VCaP (cell line): ENCODE measurements at regions not wholly inside any gene's neighbourhood (a gene's known extent, or its start where the extent isn't known, plus 50 kb on each side); places are given as distances from the start of the nearest gene placed in this dataset.
"Not testable (repeated sequence)": the region's sequence is repeated elsewhere in the genome, so short reads cannot be mapped to it uniquely, and the experiment has no call there.

Source experiments
- H3K27ac ChIP-seq: fragments of 450-650 bp; 2 replicates; pipeline ENCODE4 v1.5.1; 2017
- TF ChIP-seq, protein P1 (sequence below): fragments of 450-650 bp; conservative IDR thresholded peaks from 2 replicates; pipeline ENCODE4 v1.5.1; 2017; ENCODE audit warnings: mild to moderate bottlenecking, moderate library complexity

DNA sequence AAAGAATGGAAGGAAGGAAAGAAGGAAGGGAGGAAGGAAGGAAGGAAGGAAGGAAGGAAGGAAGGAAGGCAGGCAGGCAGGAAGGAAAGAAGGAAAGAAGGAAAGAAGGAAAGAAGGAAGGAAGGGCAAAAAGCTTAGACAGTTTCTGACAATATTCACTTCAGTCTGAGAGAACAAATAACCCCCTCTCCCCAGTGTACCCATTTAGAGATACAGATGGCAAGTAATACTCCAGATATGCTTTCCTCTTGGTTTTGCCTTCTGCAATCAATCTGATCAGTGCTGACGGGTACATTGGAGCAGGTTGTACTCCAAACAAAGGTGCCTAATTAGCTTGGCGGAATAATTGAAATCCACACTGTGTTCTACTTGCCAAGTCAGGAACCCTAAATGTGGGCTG lies 534.6 kb upstream of the TMEFF2 start:
- no peak overlapping the region for H3K27ac ChIP-seq
- TF ChIP-seq, protein P1, sequence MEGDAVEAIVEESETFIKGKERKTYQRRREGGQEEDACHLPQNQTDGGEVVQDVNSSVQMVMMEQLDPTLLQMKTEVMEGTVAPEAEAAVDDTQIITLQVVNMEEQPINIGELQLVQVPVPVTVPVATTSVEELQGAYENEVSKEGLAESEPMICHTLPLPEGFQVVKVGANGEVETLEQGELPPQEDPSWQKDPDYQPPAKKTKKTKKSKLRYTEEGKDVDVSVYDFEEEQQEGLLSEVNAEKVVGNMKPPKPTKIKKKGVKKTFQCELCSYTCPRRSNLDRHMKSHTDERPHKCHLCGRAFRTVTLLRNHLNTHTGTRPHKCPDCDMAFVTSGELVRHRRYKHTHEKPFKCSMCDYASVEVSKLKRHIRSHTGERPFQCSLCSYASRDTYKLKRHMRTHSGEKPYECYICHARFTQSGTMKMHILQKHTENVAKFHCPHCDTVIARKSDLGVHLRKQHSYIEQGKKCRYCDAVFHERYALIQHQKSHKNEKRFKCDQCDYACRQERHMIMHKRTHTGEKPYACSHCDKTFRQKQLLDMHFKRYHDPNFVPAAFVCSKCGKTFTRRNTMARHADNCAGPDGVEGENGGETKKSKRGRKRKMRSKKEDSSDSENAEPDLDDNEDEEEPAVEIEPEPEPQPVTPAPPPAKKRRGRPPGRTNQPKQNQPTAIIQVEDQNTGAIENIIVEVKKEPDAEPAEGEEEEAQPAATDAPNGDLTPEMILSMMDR: no peak

DNA sequence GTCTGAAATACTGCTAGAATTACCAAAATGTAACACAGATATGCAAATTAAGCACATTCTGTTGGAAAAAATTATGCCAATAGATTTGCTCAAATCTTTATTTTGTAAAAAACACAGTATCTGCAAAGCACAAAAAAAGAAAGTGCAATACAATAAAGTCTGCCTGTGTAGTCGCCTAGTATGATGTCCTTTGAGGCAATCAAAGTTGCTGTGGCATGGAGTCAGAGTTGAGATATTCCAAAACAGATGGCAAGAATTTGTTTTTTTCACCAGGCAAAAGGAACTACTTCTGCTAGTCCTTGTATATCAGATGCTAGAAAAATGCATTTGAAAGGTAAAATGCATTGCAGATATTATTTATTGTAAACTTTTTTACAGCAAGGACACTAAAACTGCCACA lies 531.3 kb upstream of the TMEFF2 start:
- H3K27ac ChIP-seq: no peak overlapping the region
- TF ChIP-seq, protein P1: no peak

DNA sequence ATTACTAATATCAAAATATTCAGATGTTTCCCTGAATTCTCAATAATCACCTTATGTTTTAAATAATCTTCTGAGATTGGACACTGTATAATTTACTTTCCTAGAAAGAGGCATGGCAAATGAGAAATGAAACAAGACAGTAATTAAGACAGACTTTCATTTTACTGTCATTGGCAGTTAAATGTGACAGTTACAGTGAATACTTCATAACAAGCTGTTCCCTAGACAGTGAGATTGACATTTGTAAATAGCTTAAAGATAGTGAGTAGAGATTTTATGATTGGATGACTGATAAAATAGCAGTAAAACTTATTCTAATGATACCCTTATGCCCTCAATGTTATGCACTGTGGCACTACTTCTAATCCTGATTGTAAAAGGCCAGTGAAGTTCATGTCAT lies 524.9 kb upstream of the TMEFF2 start:
- TF ChIP-seq, protein P1: no peak
- peak overlapping the region; percentile 20; the same call in 1 of the 2 replicates for H3K27ac ChIP-seq

DNA sequence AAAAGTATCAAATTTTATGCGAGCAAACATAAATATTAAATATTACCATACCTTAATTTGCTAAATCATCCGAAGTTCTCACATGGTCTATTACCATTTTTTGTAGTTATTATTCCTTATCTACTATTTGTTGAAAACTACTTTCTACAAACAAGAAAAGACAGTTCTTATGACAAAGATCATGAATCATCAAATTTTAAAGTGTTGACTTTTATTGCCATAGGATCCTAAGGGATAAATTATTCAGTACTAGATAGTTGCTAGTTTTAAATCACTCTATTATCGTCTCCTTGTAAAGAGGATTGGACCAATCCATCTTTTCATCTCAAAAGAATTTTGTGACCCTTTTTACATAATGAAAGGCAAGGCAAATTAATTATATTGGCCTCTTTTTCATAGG lies 523.6 kb upstream of the TMEFF2 start:
- H3K27ac ChIP-seq: no peak overlapping the region
- TF ChIP-seq, protein P1: no peak

DNA sequence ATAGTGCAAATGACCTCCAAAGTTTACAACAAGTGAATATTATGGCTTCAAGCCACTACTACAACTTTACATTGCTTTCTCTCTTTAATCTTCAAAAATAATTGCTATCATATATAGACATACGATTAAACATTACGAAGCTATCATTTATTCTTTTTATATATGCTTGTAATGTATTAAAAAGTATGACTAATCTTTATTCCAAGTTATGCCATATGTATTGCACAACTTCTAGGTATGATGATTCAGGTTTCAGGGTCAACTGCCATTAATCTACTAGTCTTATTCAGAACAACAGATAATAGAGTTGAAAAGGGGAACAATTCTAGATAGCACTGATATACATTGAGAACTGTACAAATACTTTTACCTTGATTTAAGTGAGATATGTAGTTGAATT lies 506.2 kb upstream of the TMEFF2 start:
- no peak overlapping the region for H3K27ac ChIP-seq
- TF ChIP-seq, protein P1: no peak

DNA sequence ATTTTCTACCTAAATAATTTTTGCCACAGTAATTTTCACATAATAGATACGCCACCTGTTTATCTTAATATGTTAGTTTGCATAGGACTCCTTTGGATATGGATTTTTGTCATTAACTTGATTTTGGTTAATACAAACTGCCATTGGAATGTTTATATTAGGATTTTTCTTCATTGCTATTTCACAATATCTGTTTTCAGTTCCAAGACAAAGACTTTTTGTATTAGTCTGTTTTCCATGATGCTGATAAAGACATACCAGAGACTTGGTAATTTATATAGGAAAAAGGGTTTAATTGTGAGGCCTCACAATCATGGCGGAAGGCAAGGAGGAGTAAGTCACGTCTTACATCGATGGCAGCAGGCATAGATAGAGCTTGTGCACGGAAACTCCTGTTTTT lies 503.1 kb upstream of the TMEFF2 start:
- H3K27ac ChIP-seq: no peak overlapping the region
- TF ChIP-seq, protein P1: no peak

DNA sequence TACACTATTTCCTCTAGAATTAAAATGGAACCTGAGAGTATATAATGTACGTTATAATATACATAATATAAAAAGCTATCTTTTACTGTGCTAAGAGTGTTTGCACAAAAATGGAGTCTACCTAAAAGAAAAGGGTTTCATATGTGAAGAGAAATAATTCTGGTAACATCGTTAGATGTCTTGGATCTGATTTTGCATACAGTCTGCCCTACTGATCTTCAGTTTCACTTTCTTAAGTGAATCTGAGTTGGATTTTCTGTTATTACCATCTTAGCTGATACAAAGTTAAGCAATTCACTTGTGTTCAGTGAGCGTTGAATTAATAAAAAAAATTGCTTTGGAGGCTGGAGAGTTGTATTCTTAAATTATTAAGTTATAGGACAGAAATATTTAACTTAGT lies 502.1 kb upstream of the TMEFF2 start:
- H3K27ac ChIP-seq: no peak overlapping the region
- TF ChIP-seq, protein P1: no peak

DNA sequence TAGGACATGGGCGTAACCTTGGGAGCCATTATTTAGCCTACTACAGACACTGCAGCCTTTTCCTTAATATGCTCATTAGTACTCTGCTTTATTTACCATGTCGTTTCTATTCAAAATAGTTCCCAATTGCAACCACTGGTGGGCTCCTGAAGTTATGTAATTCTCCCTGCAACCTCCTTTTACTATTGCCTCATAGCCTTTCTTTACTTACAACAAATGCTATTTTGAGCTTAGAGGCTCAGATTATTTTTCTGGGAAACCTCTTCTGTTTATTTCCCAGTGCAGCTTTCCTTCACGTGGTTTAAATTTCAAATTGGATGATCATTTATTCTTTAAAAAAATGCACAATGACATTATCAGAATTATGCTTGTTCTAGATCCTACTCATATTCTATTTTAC lies 492.3 kb upstream of the TMEFF2 start:
- H3K27ac ChIP-seq: no peak overlapping the region
- TF ChIP-seq, protein P1: no peak

DNA sequence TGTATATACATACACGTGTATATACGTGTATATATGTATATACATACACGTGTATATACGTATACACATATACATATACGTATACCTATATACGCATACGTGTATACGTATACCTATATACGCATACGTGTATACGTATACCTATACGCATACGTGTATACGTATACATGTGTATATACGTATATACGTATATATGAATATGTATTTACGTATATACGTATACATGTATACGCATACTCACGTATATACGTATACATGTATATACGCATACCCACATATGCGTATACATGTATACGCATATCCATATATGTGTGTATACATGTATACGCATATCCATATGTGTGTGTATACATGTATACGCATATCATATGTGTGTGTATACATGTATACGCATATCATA lies 487.8 kb upstream of the TMEFF2 start:
- H3K27ac ChIP-seq: not testable (repeated sequence)
